PC-9 (cell line): ENCODE measurements at regions not wholly inside any gene's neighbourhood (a gene's known extent, or its start where the extent isn't known, plus 50 kb on each side); places are given as distances from the start of the nearest gene placed in this dataset.

Source experiments
- BruUV-seq: library from RNA; stranded (reverse); fragments of 400-500 nt; replicated peaks from 2 replicates; lab custom pipeline; 2021; lab: Mats Ljungman, UMichigan
- CTCF ChIA-PET: fragments of 300-600 bp; sonication (Branson Sonifier 250); formaldehyde crosslinking; loops from one replicate; lab custom pipeline; 2022; ENCODE audit warnings: antibody characterized with exemption; lab: Charles Lee
- POLR2A ChIA-PET: fragments of 300-600 bp; sonication (Branson Sonifier 250); formaldehyde crosslinking; loops from one replicate; lab custom pipeline; 2022; ENCODE audit warnings: antibody characterized with exemption; ENCODE audit not compliant: unreplicated experiment; lab: Charles Lee
- DNase-seq, 2 experiments: peaks; one replicate each; pipeline versions ENCODE4 v3.0.0 to v3.0.0-alpha.2; 2015 to 2022; ENCODE audit warnings: mixed read lengths in 1 of 2
- H2AFZ ChIP-seq: fragments of 200-600 bp; sonication (generic); 2 replicates; pipeline ENCODE4 v1.8.1; 2017; ENCODE audit warnings: antibody characterized with exemption
- H3F3A ChIP-seq: fragments of 200-600 bp; sonication (generic); 2 replicates; pipeline ENCODE4 v1.8.1; 2017; ENCODE audit warnings: antibody characterized with exemption, mild to moderate bottlenecking, low read depth; ENCODE audit not compliant: insufficient read depth
- H3K27ac ChIP-seq: fragments of 200-600 bp; sonication (generic); 2 replicates; pipeline ENCODE4 v1.6.1; 2016; ENCODE audit warnings: mixed run types
- H3K27me3 ChIP-seq: fragments of 200-600 bp; sonication (generic); 2 replicates; pipeline ENCODE4 v1.6.1; 2016; ENCODE audit warnings: low read depth, mixed run types; ENCODE audit not compliant: insufficient read depth
- H3K36me3 ChIP-seq: fragments of 200-600 bp; sonication (generic); 2 replicates; pipeline ENCODE4 v1.6.1; 2016; ENCODE audit warnings: low read depth, mixed run types
- H3K4me1 ChIP-seq: fragments of 200-600 bp; sonication (generic); replicated peaks from 2 replicates; pipeline ENCODE4 v1.6.1; 2016; ENCODE audit warnings: mixed run types; ENCODE audit not compliant: insufficient read depth
- H3K4me2 ChIP-seq: fragments of 200-600 bp; sonication (generic); 2 replicates; pipeline ENCODE4 v1.6.1; 2017; ENCODE audit warnings: mixed run types
- H3K4me3 ChIP-seq: fragments of 200-600 bp; sonication (generic); 2 replicates; pipeline ENCODE4 v1.6.1; 2016; ENCODE audit warnings: mixed run types
- H3K79me2 ChIP-seq: fragments of 200-600 bp; sonication (generic); 2 replicates; pipeline ENCODE4 v1.6.1; 2017; ENCODE audit warnings: low read depth, mixed run types
- H3K9me2 ChIP-seq: fragments of 200-600 bp; sonication (generic); 2 replicates; pipeline ENCODE4 v1.8.1; 2017; ENCODE audit warnings: mild to moderate bottlenecking; ENCODE audit not compliant: insufficient read depth
- H3K9me3 ChIP-seq: fragments of 200-600 bp; sonication (generic); 2 replicates; pipeline ENCODE4 v1.8.1; 2016; ENCODE audit warnings: low read depth; ENCODE audit not compliant: insufficient read depth
- H4K20me1 ChIP-seq: fragments of 200-600 bp; sonication (generic); 2 replicates; pipeline ENCODE4 v1.8.1; 2017; ENCODE audit not compliant: insufficient read depth
- CTCF ChIP-seq: fragments of 200-600 bp; sonication (generic); conservative IDR thresholded peaks from 2 replicates; pipeline ENCODE4 v1.6.1; 2017; ENCODE audit warnings: mixed run types, antibody characterized with exemption, mild to moderate bottlenecking, moderate library complexity
- EZH2 ChIP-seq: fragments of 200-600 bp; sonication (generic); IDR thresholded peaks from 2 replicates; pipeline ENCODE4 v1.8.0; 2017; ENCODE audit warnings: antibody characterized with exemption, low read depth
- intact Hi-C: fragments of 100-400 bp; cut with micrococcal nuclease; formaldehyde crosslinking; loops from one replicate; pipeline ENCODE4 v1.10.0; 2022; ENCODE audit not compliant: unreplicated experiment

- Histone ChIP-seq H3K79me2 (no peaks in the 10 kb centered on the region), H3K4me3 (no peak overlapping the region), H3F3A (peaks cover 17% of the 10 kb centered on the region), H3K27me3 (no peaks in the 10 kb centered on the region), H3K36me3 (no peaks in the 10 kb centered on the region), H3K27ac (no peak overlapping the region), H4K20me1 (no peaks in the 10 kb centered on the region), H3K4me1 (peaks cover 10% of the 10 kb centered on the region), H3K9me2 (no peaks in the 10 kb centered on the region), H3K4me2 (no peak overlapping the region), H2AFZ (no peak overlapping the region), H3K9me3 (no peaks in the 10 kb centered on the region)
- TF ChIP-seq CTCF (no peak), EZH2 (no peak)
- intact Hi-C loops = no loop called here
- no peak for DNase-seq
- ChIA-PET POLR2A (interaction anchor here (0.5 kb wide), 1 partner anchor 1687 kb away, joined by 4 read pairs; no protein-coding TSS in a partner anchor), CTCF (no interaction called here)
- no TSS peak for BruUV-seq
These were observed 1032.7 kb downstream of the NR2F1-AS1 start for GRCh38 chr5:92548346-92548745.

GRCh38 chr5:92544596-92544995, 1036.4 kb downstream of the NR2F1-AS1 start:
- CTCF ChIA-PET = no interaction called here
- POLR2A ChIA-PET = no interaction called here

GRCh38 chr5:92544036-92544435, 1037.0 kb downstream of the NR2F1-AS1 start:
- Histone ChIP-seq H3K79me2 (no peaks in the 10 kb centered on the region), H4K20me1 (no peaks in the 10 kb centered on the region), H2AFZ (no peak overlapping the region), H3K36me3 (no peaks in the 10 kb centered on the region), H3F3A (no peaks in the 10 kb centered on the region), H3K9me3 (no peaks in the 10 kb centered on the region), H3K27me3 (no peaks in the 10 kb centered on the region), H3K4me3 (no peak overlapping the region), H3K27ac (no peak overlapping the region), H3K4me1 (no peaks in the 10 kb centered on the region), H3K9me2 (no peaks in the 10 kb centered on the region), H3K4me2 (no peak overlapping the region)
- BruUV-seq = no TSS peak
- no peak for DNase-seq
- TF ChIP-seq CTCF (no peak), EZH2 (no peak)
- intact Hi-C loops = no loop called here
- ChIA-PET POLR2A (no interaction called here), CTCF (no interaction called here)

More at GRCh38 chr5:92544596-92544995, 1036.4 kb downstream of the NR2F1-AS1 start:
- intact Hi-C loops = no loop called here
- Histone ChIP-seq H3K27ac (no peak overlapping the region), H3K36me3 (no peaks in the 10 kb centered on the region), H3K4me1 (no peaks in the 10 kb centered on the region), H3K9me2 (no peaks in the 10 kb centered on the region), H3K4me2 (no peak overlapping the region), H4K20me1 (no peaks in the 10 kb centered on the region), H3F3A (no peaks in the 10 kb centered on the region), H3K4me3 (no peak overlapping the region), H3K79me2 (no peaks in the 10 kb centered on the region), H3K9me3 (no peaks in the 10 kb centered on the region), H2AFZ (no peak overlapping the region), H3K27me3 (no peaks in the 10 kb centered on the region)
- BruUV-seq = no TSS peak
- DNase-seq = no peak
- TF ChIP-seq EZH2 (no peak), CTCF (no peak)
